NCI-H748 (cell line): ENCODE measurements at regions not wholly inside any gene's neighbourhood (a gene's known extent, or its start where the extent isn't known, plus 50 kb on each side); places are given as distances from the start of the nearest gene placed in this dataset.

ENCODE experiments used
- DNase-seq: peaks from one replicate; lab custom pipeline; 2025; ENCODE audit not compliant: unreplicated experiment; lab: John Stamatoyannopoulos, UW

- DNase-seq, result no peak
Measured at GRCh38 chr3:41126961-41127360, 72.3 kb upstream of the CTNNB1 start.

GRCh38 chr3:41127414-41127813 is 71.9 kb upstream of the CTNNB1 start:
- no peak for DNase-seq

- DNase-seq, result no peak
Measured at GRCh38 chr3:41129731-41130130, 69.6 kb upstream of the CTNNB1 start.

GRCh38 chr3:41131224-41131623 is 68.1 kb upstream of the CTNNB1 start:
- DNase-seq, result no peak

- no peak for DNase-seq
Measured at GRCh38 chr3:41137686-41138111, 61.6 kb upstream of the CTNNB1 start.

GRCh38 chr3:41138146-41138545 is 61.2 kb upstream of the CTNNB1 start:
- no peak for DNase-seq

GRCh38 chr3:41138601-41139000 is 60.7 kb upstream of the CTNNB1 start:
- no peak for DNase-seq

- no peak for DNase-seq
Measured at GRCh38 chr3:41140242-41140641, 59.1 kb upstream of the CTNNB1 start.

- DNase-seq, result no peak
Measured at GRCh38 chr3:41141433-41142167, 57.7 kb upstream of the CTNNB1 start.

- no peak for DNase-seq
Measured at GRCh38 chr3:41143421-41144031, 55.8 kb upstream of the CTNNB1 start.

GRCh38 chr3:41144631-41145030 is 54.7 kb upstream of the CTNNB1 start:
- no peak for DNase-seq

GRCh38 chr3:41148478-41148877 is 50.8 kb upstream of the CTNNB1 start:
- no peak for DNase-seq

- DNase-seq, result no peak
Measured at GRCh38 chr3:41148901-41149300, 50.4 kb upstream of the CTNNB1 start.
